HEK293T (cell line): ENCODE measurements at regions not wholly inside any gene's neighbourhood (a gene's known extent, or its start where the extent isn't known, plus 50 kb on each side); places are given as distances from the start of the nearest gene placed in this dataset.
"Not testable (repeated sequence)": the region's sequence is repeated elsewhere in the genome, so short reads cannot be mapped to it uniquely, and the experiment has no call there.

ENCODE experiments used
- CTCF ChIA-PET: fragments of 350-600 bp; formaldehyde crosslinking; extraction: SDS; loops from one replicate; lab custom pipeline; 2021; ENCODE audit warnings: antibody characterized with exemption, inconsistent platforms; lab: Yijun Ruan, JAX
- POLR2A ChIA-PET: fragments of 350-600 bp; formaldehyde crosslinking; extraction: SDS; loops from one replicate; lab custom pipeline; 2020; ENCODE audit warnings: antibody characterized with exemption, inconsistent platforms; lab: Yijun Ruan, JAX
- DNase-seq: peaks from one replicate; pipeline ENCODE4 v3.0.0; 2012; ENCODE audit warnings: mixed read lengths; ENCODE audit errors: extremely low spot score
- ARNT ChIP-seq: fragments of 450-650 bp; IDR thresholded peaks from 2 replicates; pipeline ENCODE4 v1.6.1; 2017; ENCODE audit warnings: mild to moderate bottlenecking
- CTBP1 ChIP-seq: fragments of 450-650 bp; IDR thresholded peaks from 2 replicates; pipeline ENCODE4 v1.6.1; 2016; ENCODE audit warnings: borderline replicate concordance
- ELF4 ChIP-seq: fragments of 450-650 bp; IDR thresholded peaks from 2 replicates; pipeline ENCODE4 v1.6.1; 2017; ENCODE audit warnings: antibody characterized with exemption
- FOXA1 ChIP-seq: fragments of 450-650 bp; IDR thresholded peaks from 2 replicates; pipeline ENCODE4 v1.6.1; 2016; ENCODE audit warnings: mild to moderate bottlenecking
- FOXK2 ChIP-seq: fragments of 450-650 bp; IDR thresholded peaks from 2 replicates; pipeline ENCODE4 v1.6.1; 2016; ENCODE audit warnings: mild to moderate bottlenecking
- FOXM1 ChIP-seq: fragments of 450-650 bp; IDR thresholded peaks from 2 replicates; pipeline ENCODE4 v1.6.1; 2017; ENCODE audit warnings: mild to moderate bottlenecking, borderline replicate concordance
- L3MBTL2 ChIP-seq: fragments of 450-650 bp; conservative IDR thresholded peaks from 2 replicates; pipeline ENCODE4 v1.6.1; 2016; ENCODE audit warnings: mild to moderate bottlenecking
- LEF1 ChIP-seq: fragments of 450-650 bp; IDR thresholded peaks from 2 replicates; pipeline ENCODE4 v1.6.1; 2017; ENCODE audit warnings: mild to moderate bottlenecking, borderline replicate concordance
- NFRKB ChIP-seq: fragments of 450-650 bp; IDR thresholded peaks from 2 replicates; pipeline ENCODE4 v1.6.1; 2016; ENCODE audit warnings: mild to moderate bottlenecking, moderate library complexity
- PKNOX1 ChIP-seq: fragments of 450-650 bp; IDR thresholded peaks from 2 replicates; pipeline ENCODE4 v1.6.1; 2016
- SP1 ChIP-seq: fragments of 450-650 bp; IDR thresholded peaks from 2 replicates; pipeline ENCODE4 v1.6.1; 2017
- SUZ12 ChIP-seq: fragments of 450-650 bp; IDR thresholded peaks from 2 replicates; pipeline ENCODE4 v1.6.1; 2016; ENCODE audit warnings: mild to moderate bottlenecking
- TARDBP ChIP-seq: fragments of 450-650 bp; IDR thresholded peaks from 2 replicates; pipeline ENCODE4 v1.6.1; 2016
- ZNF384 ChIP-seq: fragments of 450-650 bp; IDR thresholded peaks from 2 replicates; pipeline ENCODE4 v1.6.1; 2016

DNA sequence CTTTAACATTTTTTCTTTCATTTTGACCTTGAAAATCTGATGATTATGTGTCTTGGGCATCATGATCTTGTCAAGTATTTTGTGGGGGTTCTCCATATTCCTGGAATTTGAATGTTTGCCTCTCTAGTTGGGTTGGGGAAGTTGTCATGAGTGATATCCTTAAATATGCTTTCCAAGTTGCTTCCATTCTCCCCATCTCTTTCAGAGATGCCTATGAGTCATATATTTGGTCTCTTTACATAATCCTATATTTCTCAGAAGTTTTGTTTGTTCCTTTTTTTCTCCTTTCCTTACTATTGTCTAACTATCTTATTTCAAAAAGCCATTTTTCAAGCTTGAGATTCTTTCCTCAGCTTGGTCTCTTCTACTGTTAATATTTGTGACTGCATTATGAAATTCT is 69.0 kb upstream of the CCDC80 start:
- TF ChIP-seq LEF1 (no peak), CTBP1 (no peak), FOXK2 (no peak)
- POLR2A ChIA-PET: no interaction called here
- CTCF ChIA-PET: no interaction called here
- DNase-seq: no peak

DNA sequence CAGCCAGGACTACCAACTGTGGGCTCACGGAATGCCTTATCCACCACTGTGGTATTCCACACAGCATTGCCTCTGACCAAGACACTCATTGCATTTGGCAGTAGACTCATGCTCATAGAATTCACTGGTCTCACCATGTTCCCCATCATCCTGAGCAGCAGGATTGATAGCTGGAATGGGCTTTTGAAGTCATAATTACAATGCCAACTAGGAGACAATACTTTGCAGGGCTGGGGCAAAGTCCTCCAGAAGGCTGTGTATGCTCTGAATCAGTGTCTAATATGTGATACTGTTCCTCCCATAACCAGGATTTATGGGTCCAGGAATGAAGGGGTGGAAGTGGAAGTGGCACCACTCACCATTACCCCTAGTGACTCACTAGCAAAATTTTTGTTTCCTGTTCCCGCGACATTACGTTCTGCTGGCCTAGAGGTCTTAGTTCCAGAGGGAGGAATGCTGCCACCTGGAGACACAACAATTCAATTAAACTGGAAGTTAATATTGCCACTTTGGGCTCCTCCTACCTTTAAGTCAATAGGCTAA is 58.6 kb upstream of the CCDC80 start:
- TF ChIP-seq LEF1 (no peak), NFRKB (no peak), SP1 (no peak), ARNT (no peak), SUZ12 (no peak), PKNOX1 (no peak), FOXM1 (no peak), ZNF384 (no peak), ELF4 (no peak), FOXK2 (no peak), TARDBP (no peak)
- POLR2A ChIA-PET: no interaction called here
- no peak for DNase-seq
- CTCF ChIA-PET: no interaction called here

DNA sequence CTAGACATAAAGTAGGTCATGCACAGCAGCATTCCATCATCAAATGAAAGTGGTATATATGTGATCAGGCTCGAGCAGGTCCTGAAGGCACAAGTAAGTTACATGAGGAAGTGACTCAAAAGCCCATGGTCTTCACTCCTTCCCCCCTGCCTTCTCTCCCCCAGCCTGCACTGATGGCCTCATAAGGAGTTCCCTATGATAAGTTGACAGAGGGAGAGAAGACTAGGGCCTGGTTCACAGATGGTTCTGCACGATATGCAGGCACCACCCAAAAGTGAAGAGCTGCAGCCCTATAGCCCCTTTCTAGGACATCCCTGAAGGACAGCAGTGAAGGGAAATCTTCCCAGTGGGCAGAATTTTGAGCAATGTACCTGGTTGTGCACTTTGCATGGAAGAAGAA is 57.5 kb upstream of the CCDC80 start:
- DNase-seq, POLR2A ChIA-PET, CTCF ChIA-PET: not testable (repeated sequence)

DNA sequence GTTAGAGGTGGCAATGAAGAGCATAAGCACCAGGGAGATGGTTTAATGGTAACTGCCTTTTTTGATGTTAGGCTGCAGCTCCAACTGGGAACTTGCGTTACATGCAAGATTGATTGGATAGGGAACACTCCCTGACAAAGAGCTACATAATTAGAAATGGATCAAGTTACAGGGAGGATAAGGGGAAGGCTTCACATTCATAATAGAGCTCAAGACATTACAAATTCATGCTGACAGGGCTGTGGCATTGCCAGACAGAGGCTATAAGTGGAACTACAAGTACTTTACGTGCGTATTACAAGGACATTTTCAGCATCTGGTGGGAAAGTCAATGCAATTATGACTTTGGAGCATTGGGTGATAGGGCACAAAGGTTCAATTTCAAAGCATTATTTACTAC is 55.3 kb upstream of the CCDC80 start:
- CTCF ChIA-PET: interaction anchor here (0.7 to 1.7 kb wide), 3 partner anchors 8 to 93 kb away, joined by 3 to 4 read pairs (median 3); no protein-coding TSS in a partner anchor
- DNase-seq, POLR2A ChIA-PET: not testable (repeated sequence)

GRCh38 chr3:112695377-112696108 is 54.6 kb upstream of the CCDC80 start:
- CTCF ChIA-PET: interaction anchor here (0.7 kb wide), 2 partner anchors 7 to 52 kb away, joined by 3 read pairs; no protein-coding TSS in a partner anchor
- DNase-seq, POLR2A ChIA-PET: not testable (repeated sequence)

GRCh38 chr3:112694906-112695305 is 54.0 kb upstream of the CCDC80 start:
- POLR2A ChIA-PET, DNase-seq, CTCF ChIA-PET: not testable (repeated sequence)

GRCh38 chr3:112693186-112693585 is 52.2 kb upstream of the CCDC80 start:
- TF ChIP-seq FOXM1 (no peak), L3MBTL2 (no peak), FOXA1 (no peak), LEF1 (no peak)
- no peak for DNase-seq
- ChIA-PET CTCF (no interaction called here), POLR2A (no interaction called here)
